NCI-H345 (cell line): ENCODE measurements at regions not wholly inside any gene's neighbourhood (a gene's known extent, or its start where the extent isn't known, plus 50 kb on each side); places are given as distances from the start of the nearest gene placed in this dataset.
A peak's percentile ranks its signal among the peaks of the same experiment; 100 is the strongest.

ENCODE experiments used
- DNase-seq: peaks from one replicate; lab custom pipeline; 2025; lab: John Stamatoyannopoulos, UW

- no peak for DNase-seq
Measured at GRCh38 chr2:172153156-172153555, 50.5 kb upstream of the DLX2 start.

GRCh38 chr2:172153757-172154156, 51.1 kb upstream of the DLX2 start:
- DNase-seq: no peak

GRCh38 chr2:172155752-172156151, 53.1 kb upstream of the DLX2 start:
- no peak for DNase-seq

GRCh38 chr2:172160839-172161238, 58.1 kb upstream of the DLX2 start:
- no peak for DNase-seq

GRCh38 chr2:172162225-172162733, 59.6 kb upstream of the DLX2 start:
- no peak for DNase-seq

GRCh38 chr2:172162739-172163336, 60.1 kb upstream of the DLX2 start:
- no peak for DNase-seq

GRCh38 chr2:172168917-172169346, 66.2 kb upstream of the DLX2 start:
- no peak for DNase-seq

- no peak for DNase-seq
Measured at GRCh38 chr2:172169611-172170010, 66.9 kb upstream of the DLX2 start.

- peak; percentile 76 for DNase-seq
Measured at GRCh38 chr2:172172513-172173173, 69.9 kb upstream of the DLX2 start.

GRCh38 chr2:172173174-172173706, 70.5 kb upstream of the DLX2 start:
- no peak for DNase-seq

- DNase-seq: no peak
Measured at GRCh38 chr2:172177581-172177980, 74.9 kb upstream of the DLX2 start.

- no peak for DNase-seq
Measured at GRCh38 chr2:172177996-172178395, 75.3 kb upstream of the DLX2 start.

GRCh38 chr2:172179045-172179701, 76.5 kb upstream of the DLX2 start:
- DNase-seq: no peak

GRCh38 chr2:172181840-172182239, 79.1 kb upstream of the DLX2 start:
- DNase-seq: no peak

GRCh38 chr2:172182624-172183023, 79.9 kb upstream of the DLX2 start:
- no peak for DNase-seq

- no peak for DNase-seq
Measured at GRCh38 chr2:172193331-172194089, 90.8 kb upstream of the DLX2 start.

GRCh38 chr2:172195836-172196376, 93.2 kb upstream of the DLX2 start:
- DNase-seq: no peak

GRCh38 chr2:172196768-172197431, 94.2 kb upstream of the DLX2 start:
- no peak for DNase-seq

GRCh38 chr2:172198361-172198760, 95.7 kb upstream of the DLX2 start:
- no peak for DNase-seq

- no peak for DNase-seq
Measured at GRCh38 chr2:172198908-172199307, 96.2 kb upstream of the DLX2 start.

- DNase-seq: no peak
Measured at GRCh38 chr2:172200495-172201085, 97.9 kb upstream of the DLX2 start.
